ENCODE measurements at regions not wholly inside any gene's neighbourhood (a gene's known extent, or its start where the extent isn't known, plus 50 kb on each side); places are given as distances from the start of the nearest gene placed in this dataset.

GRCh38 chr4:53682908-53683307, 91.6 kb upstream of the LNX1 start:
- no peak for DNase-seq

GRCh38 chr4:53682196-53682595, 90.9 kb upstream of the LNX1 start:
- DNase-seq = no peak

DNA sequence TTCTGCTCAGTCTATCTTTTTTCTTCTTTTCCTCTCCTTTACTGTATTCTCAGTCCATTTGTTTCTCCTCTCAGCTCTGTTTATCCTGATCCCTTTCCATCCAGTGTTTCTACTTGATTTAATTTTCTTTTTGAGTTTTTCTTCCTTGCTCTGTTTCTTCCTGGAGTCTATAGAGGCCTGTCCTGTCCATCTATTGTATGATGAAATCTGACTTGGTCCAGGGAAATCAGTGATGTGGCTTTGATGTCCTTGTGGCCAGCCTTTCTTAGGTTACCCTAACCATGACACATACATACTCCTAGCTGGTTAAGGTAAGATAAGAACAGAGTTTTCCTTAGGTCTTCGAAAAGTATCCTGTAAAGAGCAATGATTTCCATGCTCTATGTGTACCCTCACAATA, 89.3 kb upstream of the LNX1 start:
- DNase-seq = no peak

- DNase-seq = no peak
These were observed 88.9 kb upstream of the LNX1 start for GRCh38 chr4:53680168-53680567.

GRCh38 chr4:53676402-53676871, 85.2 kb upstream of the LNX1 start:
- DNase-seq = no peak

- DNase-seq = no peak
These were observed 83.6 kb upstream of the LNX1 start for GRCh38 chr4:53674903-53675302.

GRCh38 chr4:53672873-53673272, 81.6 kb upstream of the LNX1 start:
- no peak for DNase-seq

DNA sequence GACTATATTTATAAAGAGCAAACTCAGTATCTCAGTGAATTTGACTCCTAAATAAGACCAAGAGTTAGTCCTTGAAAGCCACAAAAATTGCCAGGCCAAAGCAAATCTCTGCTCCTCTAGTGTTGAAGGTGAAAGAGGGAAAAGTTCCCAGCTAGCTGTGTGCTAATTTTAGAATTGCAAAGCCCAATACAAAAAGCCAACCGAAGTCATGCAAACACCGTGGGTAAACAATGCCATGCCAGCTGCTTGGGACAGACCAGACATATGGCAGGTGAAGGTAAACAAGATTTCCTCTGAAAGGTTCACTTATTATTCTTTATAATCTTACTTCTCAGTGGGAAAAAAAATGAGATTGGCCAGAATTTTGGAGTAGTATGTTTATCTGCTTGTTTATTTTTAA, 80.5 kb upstream of the LNX1 start:
- no peak for DNase-seq

DNA sequence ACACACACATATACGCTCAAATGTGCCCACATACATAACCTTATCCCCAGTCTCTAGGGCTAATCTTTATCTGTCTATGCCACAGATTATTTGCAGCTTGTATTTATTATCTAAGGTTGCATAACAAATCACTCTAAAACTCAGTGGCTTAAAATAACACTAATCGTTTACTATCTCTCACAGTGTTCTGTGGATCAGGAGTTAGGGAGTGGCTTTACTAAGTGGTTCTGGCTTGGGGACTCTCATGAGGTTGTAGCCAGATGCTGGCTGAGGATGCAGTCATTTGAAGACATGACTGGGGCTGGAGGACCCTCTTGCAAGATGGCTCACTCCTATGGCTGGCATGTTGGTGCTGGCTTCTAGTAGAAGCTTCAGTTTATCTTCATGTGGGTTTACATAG, 68.5 kb upstream of the LNX1 start:
- no peak for DNase-seq

- DNase-seq = no peak
These were observed 67.8 kb upstream of the LNX1 start for GRCh38 chr4:53659112-53659511.

GRCh38 chr4:53658029-53658428, 66.7 kb upstream of the LNX1 start:
- DNase-seq = no peak

DNA sequence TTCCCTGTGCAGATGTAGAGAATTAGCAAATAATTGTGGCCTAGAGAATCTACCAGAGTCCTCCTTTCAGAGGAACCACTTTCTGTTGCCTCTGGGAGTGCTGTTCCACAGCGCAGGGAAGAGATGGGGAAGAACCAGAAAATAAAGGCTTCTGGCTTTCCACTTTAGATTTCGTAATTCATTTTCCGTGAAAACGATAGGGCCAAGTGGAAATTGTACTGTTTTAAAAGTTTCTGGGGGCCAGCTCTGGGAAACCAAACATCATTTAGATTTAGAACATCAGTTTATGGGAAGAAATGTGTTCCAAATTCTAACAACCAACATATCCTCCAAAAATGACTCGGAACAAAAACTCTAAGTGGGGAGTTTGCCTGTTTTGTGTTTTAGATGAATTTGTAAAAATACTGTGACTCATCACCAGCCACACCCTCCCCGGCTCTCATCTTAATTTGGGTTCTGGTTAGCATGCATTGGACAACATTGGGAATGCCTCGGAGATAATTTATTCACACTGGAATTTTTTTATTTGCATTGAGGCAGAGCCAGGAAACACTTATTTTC, 65.2 kb upstream of the LNX1 start:
- no peak for DNase-seq

- no peak for DNase-seq
These were observed 63.0 kb upstream of the LNX1 start for GRCh38 chr4:53654300-53654758.

DNA sequence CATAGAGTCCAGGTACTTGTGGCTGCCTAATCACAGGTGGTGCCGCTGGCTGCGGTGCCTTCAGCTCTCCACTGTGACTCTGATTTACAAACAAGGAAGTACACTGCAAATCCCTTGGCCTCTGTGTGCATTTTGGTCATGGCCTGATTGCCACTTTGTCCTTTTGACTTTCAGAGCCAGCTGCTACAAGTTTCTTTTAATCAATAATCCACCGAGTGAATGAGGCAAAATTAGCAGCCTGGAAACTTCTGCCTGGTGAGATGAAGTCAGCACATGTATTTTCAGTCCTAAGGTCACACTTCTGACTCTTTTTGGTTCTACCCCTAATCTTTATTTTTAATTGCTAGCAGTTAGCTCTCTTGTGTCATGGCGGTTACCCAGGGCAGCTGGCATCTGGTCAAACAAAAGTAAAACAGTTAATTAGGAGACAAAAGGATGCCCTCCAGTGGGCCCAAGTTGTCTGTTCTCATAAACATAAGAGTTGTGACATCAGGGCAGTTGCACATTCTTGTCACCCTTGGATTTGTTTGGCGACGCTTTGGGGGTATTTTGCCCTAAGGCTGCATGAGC, 62.3 kb upstream of the LNX1 start:
- peak; percentile 16 for DNase-seq

GRCh38 chr4:53651156-53651735, 60.0 kb upstream of the LNX1 start:
- DNase-seq = no peak

DNA sequence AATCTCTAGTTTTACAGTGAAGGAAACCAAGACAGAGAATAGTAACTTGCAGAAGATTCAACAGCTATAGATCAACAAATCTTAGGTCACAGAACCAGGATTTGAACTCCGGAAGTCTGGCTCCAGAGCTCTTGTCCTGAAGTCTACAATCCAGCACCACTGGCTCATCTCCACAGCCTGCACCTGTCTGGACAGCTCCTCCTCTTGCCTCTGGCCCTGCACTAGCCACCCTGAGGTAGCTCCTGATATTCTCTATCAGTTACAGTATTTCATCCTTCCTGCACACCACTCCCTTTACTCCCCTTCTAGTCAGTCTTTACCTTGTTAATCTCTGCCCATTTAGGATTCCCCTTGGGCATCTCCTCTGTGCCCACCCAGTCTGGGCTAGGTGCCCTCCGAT, 58.1 kb upstream of the LNX1 start:
- DNase-seq = no peak

DNA sequence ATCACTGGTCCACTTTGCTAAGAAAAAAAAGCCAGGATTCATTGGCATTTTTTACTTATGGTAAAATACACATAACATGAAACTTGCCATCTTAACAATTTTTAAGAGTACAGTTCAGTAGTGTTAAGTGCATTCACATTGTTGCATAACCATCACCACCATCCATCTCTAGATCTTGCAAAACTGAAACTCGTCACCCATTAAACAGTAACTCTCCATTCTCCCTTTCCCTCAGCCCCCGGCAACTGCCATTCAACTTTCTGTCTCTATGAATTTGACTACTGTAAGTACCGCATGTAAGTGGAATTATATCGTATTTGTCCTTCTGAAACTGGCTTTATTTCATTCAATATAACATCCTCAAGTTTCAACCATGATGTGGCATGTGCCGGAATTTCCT, 56.3 kb upstream of the LNX1 start:
- no peak for DNase-seq

GRCh38 chr4:53646795-53647194, 55.5 kb upstream of the LNX1 start:
- DNase-seq = no peak

DNA sequence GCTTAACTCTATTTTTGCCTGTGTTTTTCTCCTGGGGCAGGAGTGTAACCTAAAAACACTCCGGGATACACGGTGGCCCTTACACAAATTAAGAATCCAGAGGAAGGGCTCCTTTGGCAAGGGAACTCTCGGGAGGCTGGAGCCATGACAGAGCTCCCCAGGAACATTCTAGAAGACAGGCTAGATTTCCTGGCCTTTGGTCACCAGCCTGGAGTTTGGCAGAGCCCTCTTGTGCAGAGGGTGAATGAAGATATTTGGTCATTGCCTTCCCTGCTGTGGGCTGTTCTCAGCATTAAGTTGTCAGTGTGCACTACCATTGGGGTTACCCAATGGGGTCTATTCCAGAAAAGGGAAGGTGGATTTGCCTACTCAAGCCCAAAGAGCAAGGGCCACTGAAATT, 53.8 kb upstream of the LNX1 start:
- DNase-seq = no peak

- no peak for DNase-seq
These were observed 53.3 kb upstream of the LNX1 start for GRCh38 chr4:53644607-53645006.

All from hematopoietic multipotent progenitor cell treated with erythropoietin and hydrocortisone succinate and interleukin-3 and kit ligand, for 8 days (in vitro differentiated cells).